ENCODE measurements at regions not wholly inside any gene's neighbourhood (a gene's known extent, or its start where the extent isn't known, plus 50 kb on each side); places are given as distances from the start of the nearest gene placed in this dataset.

GRCh38 chr6:84977363-84977705 is 212.9 kb upstream of the TBX18 start:
- 49 to 55% methylated on average over 1 of the region's 1 CpG for WGBS, 2 donors
- H3K4me1 ChIP-seq, result no peaks in the 10 kb centered on the region
- FAIRE-seq, result no peak
- H3K9me3 ChIP-seq, result no peaks in the 10 kb centered on the region
- H3K36me3 ChIP-seq, result no peaks in the 10 kb centered on the region
- H3K27ac ChIP-seq, result no peak overlapping the region
- no peak overlapping the region for H3K4me3 ChIP-seq
- no peak for DNase-seq
- H3K27me3 ChIP-seq, result no peaks in the 10 kb centered on the region
- intact Hi-C loops (cut with DNase I), result no loop called here
- no peak for ATAC-seq
- TF ChIP-seq CTCF (IDR thresholded peaks at IDR 0.05), result no peak

GRCh38 chr6:84976526-84977362 is 212.3 kb upstream of the TBX18 start:
- 31 to 32% methylated on average over 4 of the region's 4 CpGs for WGBS, 2 donors
- Histone ChIP-seq H3K27me3 (no peaks in the 10 kb centered on the region), H3K27ac (no peak overlapping the region), H3K4me1 (no peaks in the 10 kb centered on the region), H3K36me3 (no peaks in the 10 kb centered on the region), H3K9me3 (no peaks in the 10 kb centered on the region), H3K4me3 (no peak overlapping the region)
- ATAC-seq (no peak), DNase-seq (no peak), FAIRE-seq (no peak)
- no peak for TF ChIP-seq CTCF (IDR thresholded peaks at IDR 0.05)
- intact Hi-C loops (cut with DNase I), result no loop called here

- DNase-seq (no peak), ATAC-seq (no peak), FAIRE-seq (no peak)
- H3K4me3 ChIP-seq, result no peak overlapping the region
- no peak overlapping the region for H3K27ac ChIP-seq
- H3K9me3 ChIP-seq, result no peaks in the 10 kb centered on the region
- H3K4me1 ChIP-seq, result no peaks in the 10 kb centered on the region
- H3K27me3 ChIP-seq, result no peaks in the 10 kb centered on the region
- TF ChIP-seq CTCF (IDR thresholded peaks at IDR 0.05), result no peak
- WGBS, 2 donors, result 73 to 82% methylated on average over 1 of the region's 1 CpG
- intact Hi-C loops (cut with DNase I), result no loop called here
- H3K36me3 ChIP-seq, result no peaks in the 10 kb centered on the region
Observed at GRCh38 chr6:84975316-84975715, 210.9 kb upstream of the TBX18 start.

GRCh38 chr6:84973606-84974005 is 209.2 kb upstream of the TBX18 start:
- WGBS, 2 donors, result 49 to 75% methylated on average over 2 of the region's 2 CpGs
- Histone ChIP-seq H3K27me3 (no peaks in the 10 kb centered on the region), H3K9me3 (no peaks in the 10 kb centered on the region), H3K36me3 (no peaks in the 10 kb centered on the region), H3K27ac (no peak overlapping the region), H3K4me1 (no peaks in the 10 kb centered on the region), H3K4me3 (no peak overlapping the region)
- ATAC-seq, result no peak
- no peak for TF ChIP-seq CTCF (IDR thresholded peaks at IDR 0.05)
- no peak for FAIRE-seq
- DNase-seq, result no peak
- intact Hi-C loops (cut with DNase I), result no loop called here

- no peak for FAIRE-seq
- no peak for TF ChIP-seq CTCF (IDR thresholded peaks at IDR 0.05)
Observed at GRCh38 chr6:84967965-84968364, 203.6 kb upstream of the TBX18 start.

More at GRCh38 chr6:84967965-84968364, 203.6 kb upstream of the TBX18 start:
- Histone ChIP-seq H3K4me3 (no peak overlapping the region), H3K36me3 (no peaks in the 10 kb centered on the region), H3K9me3 (no peaks in the 10 kb centered on the region), H3K27ac (no peak overlapping the region), H3K4me1 (no peaks in the 10 kb centered on the region), H3K27me3 (no peaks in the 10 kb centered on the region)
- ATAC-seq (no peak), DNase-seq (no peak)
- intact Hi-C loops (cut with DNase I), result no loop called here
- 60 to 75% methylated on average over 11 of the region's 11 CpGs for WGBS, 2 donors
